ENCODE measurements at regions not wholly inside any gene's neighbourhood (a gene's known extent, or its start where the extent isn't known, plus 50 kb on each side); places are given as distances from the start of the nearest gene placed in this dataset.

DNA sequence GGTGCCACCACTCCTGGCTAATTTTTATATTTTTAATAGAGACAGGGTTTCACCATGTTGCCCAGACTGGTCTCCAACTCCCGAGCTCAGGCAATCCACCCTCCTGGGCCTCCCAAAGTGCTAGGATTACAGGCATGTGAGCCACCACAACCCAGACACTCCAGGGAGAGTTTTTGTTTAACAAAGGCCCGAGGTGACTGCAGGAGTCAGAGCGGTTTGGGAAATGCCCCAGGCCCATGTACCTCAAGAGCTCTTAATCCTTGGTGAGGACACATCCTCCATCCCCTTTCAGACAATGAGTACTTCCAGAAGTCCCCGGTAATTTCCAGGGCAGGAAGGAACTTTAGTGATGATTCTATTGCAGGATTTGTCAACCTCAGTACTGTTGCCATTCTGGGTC is 176.0 kb downstream of the ESRRB start:
- DNase-seq, result no peak

DNA sequence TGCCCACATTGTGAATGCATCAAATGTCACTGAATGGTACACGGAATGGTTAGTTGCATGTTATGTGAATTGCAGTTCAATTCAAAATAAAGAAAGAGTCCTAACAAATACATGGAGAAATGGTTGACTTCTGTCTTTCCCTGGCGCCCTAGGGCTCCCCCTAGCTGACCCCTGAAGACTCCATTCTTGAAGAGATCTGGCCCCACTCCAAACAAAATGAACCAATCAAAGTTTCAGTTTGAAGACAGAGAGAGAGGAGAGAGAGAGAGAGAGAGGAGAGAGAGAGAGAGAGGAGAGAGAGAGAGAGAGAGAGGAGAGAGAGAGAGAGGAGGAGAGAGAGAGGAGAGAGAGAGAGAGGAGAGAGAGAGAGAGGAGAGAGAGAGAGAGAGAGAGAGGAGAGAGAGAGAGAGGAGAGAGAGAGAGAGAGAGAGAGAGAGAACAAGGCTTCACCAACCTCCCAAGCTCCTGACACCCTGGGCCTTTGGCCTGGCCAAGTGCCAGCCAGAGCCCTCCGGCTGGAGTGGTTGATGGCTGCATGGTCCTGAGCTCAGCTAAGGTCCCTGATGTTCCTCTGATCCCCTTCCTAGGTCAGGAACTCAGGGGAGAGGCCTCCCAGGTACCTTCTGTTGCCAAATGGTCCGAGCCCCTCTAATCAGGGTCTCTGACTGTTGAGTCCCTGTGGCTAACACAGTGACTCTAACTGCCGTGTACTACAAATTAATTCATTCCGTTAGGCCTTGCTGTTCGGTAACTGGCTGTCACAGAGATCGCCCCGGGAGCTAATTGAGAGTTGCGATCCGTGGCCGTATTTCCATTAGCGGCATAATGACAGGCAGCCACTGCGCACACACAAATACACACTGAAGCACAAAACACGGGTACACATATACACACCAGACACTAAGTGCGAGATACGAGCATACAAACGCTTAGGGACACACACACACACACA is 188.8 kb downstream of the ESRRB start:
- no peak for DNase-seq

DNA sequence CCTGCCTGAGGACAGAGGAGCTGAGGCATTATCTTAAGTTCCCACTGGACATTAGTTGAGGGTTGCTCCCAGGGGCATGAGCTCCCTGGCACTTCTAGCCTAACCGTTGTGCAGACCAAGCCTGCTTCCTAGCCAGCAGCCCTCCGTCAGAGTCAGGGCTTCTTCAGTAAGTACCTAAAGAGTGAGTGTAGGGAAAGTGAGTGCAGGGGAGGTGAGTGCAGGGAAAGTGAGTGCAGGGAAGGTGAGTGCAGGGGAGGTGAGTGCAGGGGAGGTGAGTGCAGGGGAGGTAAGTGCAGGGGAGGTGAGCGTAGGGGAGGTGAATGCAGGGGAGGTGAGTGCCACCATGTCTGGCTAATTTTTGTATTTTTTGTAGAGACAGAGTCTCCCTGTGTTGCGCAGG is 190.5 kb downstream of the ESRRB start:
- no peak for DNase-seq

DNA sequence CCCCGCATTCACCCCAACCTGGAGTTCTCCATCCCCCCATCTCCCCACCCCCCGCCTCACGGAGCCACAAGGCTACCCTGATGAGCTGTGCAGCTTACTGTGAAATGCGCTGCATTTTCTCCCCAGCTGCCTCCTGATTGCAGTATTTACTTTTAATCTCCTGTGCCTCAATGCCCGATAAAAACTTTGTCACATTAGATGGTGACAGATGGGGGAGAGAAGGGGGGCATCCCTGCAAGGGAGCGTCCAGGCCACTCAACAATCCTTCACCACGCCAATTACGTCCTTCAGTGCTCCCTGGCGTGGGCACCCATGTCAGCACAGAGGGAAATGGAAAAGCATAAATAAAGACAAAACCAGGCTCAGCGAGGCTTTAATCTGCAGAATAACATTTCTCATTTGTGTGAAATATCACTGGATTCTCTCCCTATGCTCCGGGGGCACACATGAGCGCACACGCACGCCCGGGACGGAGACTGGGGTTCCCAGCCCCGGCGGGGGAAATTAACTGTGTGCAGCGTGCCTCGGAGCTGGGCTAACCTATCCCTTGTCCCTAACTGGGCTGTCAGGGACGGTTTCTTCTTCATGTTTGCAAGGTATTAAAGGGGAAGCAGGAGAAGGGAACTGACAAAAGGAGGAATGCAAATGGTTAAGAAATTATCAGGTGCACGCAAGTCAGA is 186.7 kb upstream of the VASH1 start:
- no peak for DNase-seq

DNA sequence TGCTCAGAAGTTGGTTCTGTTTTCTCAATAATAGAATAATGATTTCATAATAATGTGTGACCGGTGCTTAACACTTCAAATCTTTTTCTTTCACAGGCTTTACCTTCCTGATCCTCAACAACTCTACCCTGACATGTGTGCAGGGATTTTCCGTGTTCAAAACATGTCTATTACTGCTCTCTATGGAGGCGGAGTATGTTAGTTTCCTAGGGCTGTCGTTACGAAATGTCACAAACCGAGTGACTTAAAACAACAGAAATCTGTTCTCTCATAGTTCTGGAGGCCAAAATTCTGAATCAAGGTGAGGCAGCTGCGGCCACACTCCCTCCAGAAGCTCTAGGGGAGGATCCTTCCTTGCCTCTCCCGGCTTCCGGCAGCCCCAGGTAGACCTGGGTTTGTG is 186.2 kb upstream of the VASH1 start:
- DNase-seq, result no peak

DNA sequence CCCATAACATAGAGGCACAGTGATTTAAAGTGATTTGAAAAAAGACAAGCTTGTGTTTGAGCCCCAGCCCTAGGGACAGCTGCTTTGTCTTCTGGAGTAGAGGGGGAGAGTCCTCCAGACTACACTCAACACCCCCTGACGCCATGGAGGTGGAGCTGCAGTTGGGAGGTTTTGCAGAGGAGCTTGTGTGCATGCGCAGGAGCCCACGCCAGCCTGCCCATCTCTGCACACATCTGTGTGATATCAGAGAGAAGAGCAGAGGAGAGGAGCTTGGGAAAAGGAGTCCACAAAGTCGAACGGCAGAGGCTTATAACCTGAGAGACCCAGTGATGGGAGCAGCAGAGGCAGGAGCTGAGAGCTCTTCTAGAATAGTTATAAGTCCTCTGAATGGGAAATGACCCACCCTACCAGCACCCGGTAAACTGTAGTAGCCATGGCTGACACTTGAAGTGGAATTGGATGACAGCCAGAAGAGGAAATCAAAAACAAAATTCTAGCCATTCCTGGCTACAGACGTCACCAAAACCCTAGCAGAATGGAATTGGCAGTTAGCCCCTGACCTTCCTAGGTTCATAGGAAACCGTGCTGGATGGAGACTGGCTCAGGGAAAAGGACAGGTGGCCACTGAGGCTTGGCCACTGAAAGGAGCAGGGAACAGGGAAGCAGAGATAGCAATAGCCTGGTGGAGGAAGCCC is 185.1 kb upstream of the VASH1 start:
- no peak for DNase-seq

DNA sequence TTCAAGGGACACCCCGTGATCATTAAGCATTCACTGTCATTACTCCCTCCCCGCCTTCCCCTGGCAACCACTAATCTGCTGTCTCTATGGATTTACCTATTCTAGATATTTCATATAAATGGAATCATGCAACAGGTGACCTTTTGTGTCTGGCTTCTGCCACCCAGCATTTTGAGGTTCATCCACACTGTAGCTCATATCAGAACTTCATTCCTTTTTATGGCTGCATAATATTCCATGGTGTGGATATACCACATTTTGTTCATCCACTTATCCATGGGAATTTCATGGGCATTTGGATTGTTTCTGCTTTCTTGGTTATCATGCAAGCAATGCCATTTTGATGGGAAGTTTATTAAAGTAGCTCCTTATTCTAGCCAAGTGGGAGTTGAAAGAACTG is 184.2 kb upstream of the VASH1 start:
- no peak for DNase-seq

DNA sequence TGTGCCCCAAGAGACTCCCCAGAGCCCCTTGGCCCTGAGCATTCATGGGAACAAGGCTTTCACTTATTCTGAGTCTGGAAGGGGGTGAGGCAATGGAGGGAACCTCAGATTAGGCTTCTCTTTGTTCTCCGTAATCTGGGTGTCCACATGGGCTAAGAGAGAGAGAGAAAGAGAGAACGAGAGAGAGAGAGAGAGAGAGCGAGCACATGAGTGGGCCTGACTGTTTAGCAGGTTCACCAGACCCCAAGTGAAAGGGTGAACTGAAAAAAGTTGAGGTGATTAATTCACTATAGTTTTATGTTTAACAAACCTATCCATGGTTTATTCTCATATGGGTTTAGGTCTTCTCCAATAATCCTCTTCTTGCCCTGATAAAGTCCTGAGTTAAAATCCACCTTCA is 183.4 kb upstream of the VASH1 start:
- no peak for DNase-seq

DNA sequence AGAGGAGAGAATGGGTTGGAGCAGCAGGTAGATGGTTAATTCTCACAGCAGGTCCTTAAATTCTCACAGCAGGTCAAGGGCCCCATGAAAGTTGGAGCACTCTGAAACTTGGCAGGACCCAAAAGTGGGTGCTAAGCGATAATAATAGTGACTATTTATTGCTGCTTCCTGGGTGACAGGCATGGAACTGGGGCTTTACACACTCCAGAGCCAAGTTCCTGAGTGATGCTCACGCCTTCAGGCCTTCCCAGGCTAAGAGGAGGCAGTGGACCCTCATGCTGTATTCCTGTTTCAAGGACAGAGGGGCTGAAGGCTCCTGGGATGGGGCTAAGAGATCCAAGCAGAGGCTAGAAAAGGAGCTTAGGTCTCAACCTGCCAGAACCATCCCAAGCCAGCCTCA is 180.9 kb upstream of the VASH1 start:
- DNase-seq, result no peak

DNA sequence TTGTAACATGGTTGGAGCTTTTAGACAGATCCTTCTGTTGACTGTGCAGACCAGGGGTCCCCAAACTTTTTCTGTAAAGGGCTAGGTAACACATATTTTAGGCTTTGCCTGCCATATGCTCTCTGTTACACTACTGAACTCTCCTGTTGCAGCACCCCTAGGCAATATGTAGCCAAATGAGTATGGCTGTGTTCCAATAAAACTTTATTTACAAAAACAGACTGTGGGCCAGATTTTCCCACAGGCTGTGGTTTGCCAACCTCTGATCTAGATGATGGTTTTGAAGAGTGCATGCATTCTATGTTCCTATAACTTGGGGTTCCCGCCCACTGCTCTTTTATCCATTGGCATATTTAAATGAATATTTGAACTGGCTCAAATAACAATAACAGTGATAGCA is 180.3 kb upstream of the VASH1 start:
- DNase-seq, result no peak

DNA sequence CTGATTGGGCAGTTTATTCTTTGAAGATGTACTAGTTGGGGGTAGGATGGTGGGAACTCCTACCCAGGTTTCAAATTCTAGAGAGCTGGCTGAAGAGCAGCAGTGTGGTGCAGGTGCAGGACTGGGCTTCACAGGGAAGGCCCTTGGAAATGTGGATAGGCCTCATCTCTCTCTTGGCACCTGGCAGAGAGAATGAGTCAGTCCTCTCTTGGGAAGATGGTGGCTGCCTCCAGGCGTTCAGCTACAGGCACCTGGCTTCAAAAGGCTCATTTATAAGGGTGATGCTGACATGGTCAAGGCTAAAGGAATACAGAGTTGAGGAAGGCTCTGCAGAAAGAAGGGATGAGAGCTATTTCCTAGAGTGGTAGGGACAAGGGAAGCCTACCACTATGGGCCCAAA is 179.7 kb upstream of the VASH1 start:
- no peak for DNase-seq

DNA sequence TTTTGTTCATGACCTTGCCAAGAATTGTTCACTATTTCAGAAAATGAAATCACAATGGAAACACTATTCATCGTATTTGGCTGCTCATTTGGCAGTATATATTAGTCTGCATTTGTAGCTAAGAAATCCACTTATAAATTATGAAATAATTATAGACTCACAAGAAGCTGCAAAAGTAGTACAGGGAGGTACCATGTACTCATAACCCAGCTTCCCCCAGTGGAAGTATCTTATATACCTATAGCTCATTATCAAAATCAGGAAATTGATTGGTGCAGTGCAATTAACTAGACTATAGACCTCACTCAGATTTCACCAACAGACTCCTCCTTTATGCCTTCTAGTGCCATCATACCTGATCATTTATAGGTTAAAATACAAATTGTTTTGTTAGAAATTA is 178.8 kb upstream of the VASH1 start:
- DNase-seq, result no peak

DNA sequence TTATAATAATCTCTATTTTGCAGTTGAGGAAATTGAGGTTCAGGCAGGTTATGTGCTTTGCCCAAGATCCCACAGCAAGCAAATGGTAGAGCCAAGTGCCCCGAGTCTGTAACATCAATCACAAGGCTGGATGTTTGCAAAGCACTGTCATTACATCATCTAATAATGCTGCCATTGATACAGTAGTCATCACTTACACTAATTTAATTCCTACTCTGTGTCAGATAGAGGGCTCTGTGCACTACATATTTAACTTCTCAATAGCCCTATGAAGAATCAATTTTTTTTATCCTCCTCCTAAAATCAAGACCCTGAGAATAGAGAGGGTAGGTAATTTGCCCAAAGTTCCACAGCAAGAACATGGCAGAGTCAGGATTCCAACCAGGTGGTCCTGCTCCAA is 178.1 kb upstream of the VASH1 start:
- DNase-seq, result no peak

DNA sequence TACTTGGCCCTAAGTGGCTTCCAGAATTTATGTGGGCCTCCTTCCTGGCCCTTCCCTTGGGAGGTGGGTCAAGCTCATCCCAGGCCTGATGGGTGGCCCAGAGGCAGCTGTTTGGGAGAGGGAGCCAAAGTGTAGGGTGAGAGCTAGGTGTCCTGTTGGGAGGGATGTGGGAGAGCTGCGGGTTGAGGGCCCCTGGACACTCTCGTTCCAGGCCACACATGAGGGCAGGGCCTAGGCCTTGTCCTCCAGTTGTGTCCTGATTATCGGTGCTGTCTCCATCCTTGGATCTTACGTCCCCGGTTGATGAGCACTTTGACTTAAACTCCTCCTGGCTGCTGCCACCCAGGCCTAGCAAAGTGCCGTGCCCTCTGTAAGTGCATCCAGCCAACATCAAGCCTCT is 177.5 kb upstream of the VASH1 start:
- DNase-seq, result no peak

DNA sequence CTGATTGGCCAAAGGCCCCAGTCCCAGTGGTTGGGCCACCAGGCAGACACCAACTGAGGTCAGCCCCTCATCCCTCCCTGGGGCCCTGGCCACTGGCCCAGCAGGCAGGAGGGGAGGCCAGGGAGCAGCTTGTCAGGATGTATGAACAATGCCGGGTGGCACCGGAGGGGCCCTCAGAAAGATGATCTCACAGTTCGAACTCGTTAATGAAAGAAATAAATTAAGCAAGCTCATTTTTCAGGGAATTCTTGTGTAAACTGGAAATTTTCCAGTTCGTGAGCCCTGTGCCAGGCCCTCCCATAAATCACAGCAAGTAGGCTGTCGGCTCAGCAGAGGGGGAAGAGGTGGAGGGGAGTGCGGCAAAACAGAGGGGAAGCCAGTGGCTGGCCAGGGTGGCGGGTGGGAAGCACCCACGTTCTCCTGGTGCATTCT is 177.0 kb upstream of the VASH1 start:
- DNase-seq, result no peak

DNA sequence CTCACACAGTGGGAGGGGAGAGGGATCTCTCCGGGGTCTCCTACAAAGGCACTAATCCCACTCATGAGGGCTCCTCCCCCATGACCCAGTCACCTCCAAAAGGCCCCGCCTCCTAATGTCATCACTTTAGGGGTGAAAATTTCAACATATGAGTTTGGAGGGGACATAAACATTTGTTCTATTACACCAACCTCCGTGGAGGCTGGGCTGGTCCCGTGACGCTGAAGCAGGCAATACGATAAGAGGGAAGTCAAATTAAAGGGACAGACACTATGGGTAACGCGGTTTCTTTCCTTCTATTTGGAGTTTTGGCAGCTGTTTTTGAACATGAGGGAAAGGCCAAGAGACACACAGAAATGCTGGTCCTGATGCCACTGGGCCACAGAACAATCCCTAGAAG is 175.7 kb upstream of the VASH1 start:
- no peak for DNase-seq

DNA sequence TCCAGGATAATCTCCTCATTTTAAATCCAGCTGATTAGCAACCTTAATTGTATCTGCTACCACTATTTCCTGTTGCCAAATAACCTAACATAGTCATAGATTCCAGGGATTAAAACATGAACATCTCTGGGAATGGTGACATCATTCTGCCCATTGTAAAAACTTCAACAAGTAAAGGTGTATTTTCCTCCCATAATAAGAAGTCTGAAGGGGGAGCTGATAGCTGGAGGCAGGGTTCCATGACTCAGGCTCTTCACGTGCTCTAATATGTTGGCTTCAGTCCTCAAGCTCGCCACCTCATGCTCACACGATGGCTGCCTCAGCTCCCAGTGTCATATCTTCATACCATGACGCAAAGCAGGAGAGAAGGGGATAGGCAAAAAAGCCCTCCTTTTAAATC is 172.0 kb upstream of the VASH1 start:
- DNase-seq, result no peak

DNA sequence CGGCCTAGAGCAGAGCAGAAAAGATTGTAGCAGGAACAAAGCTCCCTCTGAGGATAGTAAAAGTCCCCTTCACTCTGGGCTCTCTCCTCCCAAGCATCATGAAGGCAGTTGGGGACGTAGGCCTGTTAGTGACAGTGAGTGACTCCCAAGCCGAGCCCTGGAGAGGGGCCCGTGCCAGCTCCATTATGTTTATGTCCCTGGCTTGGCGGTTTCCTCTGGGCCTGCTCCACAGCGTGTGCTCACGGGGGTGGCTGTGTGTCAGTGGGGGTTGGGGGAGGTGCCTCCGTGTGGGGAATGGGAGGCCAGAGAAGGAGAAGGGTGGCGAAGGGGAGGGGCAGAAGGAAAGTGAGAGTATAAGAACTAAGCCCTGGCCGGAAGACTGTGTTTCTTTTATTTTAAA is 170.0 kb upstream of the VASH1 start:
- no peak for DNase-seq

DNA sequence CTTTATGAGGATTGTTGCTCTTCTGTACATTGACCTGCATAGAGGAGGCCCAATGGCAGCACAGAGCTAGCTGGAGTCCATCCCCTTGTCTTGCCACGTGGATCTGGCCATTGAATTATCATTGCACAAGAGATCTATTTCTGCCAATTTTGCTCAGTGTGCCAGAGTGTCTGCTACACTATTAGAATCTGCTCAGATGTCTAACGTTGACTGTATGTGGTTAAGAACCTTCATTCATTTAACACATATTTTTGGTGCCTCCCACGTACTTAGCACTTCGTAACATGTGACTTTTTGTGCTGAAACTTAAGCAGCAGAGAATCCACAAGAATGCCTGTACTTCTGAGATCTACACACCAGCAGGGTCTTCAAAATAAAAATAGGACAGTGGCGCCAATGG is 166.0 kb upstream of the VASH1 start:
- no peak for DNase-seq

DNA sequence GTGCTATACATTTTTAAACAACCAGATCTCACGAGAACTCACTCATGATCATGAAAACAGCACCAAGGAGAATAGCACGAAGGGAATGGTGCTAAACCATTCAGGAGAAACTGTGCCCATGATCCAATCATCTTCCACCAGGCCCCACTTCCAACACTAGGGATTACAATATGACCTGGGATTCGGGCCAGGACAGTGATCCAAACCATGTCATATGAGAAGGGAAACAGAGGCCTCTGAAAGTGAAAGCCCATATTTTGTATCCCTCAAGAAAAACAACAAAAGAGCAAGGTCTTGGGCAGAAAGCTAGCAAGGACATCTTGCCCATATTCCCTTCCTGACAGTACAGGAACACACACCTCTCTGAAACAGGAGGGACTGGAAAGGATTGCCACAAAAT is 163.9 kb upstream of the VASH1 start:
- DNase-seq, result no peak

DNA sequence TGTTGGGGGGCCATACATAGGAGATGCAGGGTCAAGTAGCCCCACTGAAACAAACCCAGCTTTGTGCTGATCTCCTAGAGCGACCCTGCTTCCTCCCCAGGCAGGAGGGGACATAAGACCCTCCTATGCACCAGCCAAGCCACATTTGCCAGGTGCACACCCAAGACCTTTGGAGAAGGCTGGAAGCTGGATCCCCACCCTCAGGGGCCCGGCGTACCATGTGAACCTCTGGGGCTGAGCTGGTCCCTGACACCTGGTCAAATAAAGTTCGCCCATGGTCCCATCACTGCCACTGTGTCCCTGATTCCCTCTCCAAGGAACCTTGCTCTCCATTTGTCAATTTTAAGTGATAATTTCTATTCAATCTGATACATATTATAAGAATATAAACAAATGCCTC is 162.1 kb upstream of the VASH1 start:
- DNase-seq, result no peak

DNA sequence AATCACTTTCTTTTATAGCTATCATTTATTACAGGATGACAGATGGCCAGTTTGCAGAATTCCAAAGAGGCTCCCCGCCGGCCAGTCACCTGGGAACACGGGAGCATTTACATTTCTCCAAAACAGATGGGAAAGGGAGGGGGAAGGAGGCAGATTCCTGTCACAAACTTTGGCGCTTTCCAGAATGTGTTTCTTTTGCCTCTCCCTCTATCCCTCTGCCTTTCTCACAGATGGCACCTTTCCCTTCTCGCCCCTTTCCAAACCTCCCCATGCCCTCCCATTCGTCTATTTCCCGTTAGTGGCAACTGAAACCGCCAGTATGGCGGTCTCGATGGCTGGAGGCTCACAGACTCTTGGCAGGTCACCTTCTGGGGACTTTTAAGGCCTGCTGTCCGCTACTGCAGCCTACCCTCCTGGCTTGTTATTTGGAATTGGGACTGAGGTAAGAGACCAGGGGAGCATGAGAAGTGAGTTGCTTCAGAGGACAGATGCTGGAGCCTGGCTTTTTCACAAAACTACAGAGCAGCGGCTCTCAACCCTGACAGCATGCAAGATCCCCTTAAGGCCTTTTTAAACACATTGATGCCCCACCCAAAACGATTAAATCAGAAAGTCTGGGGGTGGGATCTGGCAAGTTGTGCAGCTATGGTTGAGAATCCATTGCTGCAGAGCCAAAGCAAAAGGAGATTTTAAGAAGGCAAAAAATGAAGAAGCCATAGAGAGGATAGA is 161.5 kb upstream of the VASH1 start:
- no peak for DNase-seq

DNA sequence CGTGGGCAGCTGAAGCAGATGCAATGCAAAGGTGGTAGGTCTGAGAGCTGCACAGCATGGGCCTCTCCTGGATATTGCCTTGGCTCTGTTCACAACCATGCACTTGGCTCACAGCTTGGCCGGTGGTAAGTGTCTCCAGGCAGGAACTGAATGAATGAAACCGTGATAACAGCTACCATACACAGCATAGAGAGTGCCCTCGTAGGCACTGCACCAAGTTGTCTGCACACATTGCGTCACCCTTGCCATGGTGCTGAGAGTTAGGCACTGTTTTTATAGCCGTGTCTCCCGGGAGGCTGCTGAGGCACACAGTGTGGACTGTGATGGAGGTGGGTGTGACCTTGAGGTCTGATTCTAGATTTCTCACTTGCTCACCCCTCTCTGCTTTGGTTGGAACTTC is 157.6 kb upstream of the VASH1 start:
- DNase-seq, result no peak

Measured in CD4-positive, alpha-beta T cell treated with Interleukin-12 subunit alpha and Interleukin-12 subunit beta, for 1 hour (primary cell).